HL-60 (cell line): ENCODE measurements at regions not wholly inside any gene's neighbourhood (a gene's known extent, or its start where the extent isn't known, plus 50 kb on each side); places are given as distances from the start of the nearest gene placed in this dataset.

ENCODE experiments used
- GABPA ChIP-seq: IDR thresholded peaks from 2 replicates; pipeline ENCODE4 v1.6.1; 2012; ENCODE audit warnings: low read depth
- SPI1 ChIP-seq: IDR thresholded peaks from 2 replicates; pipeline ENCODE4 v1.6.1; 2012; ENCODE audit warnings: low read depth, mild to moderate bottlenecking, borderline replicate concordance
- TF ChIP-seq, protein P1 (sequence below): IDR thresholded peaks from one replicate; pipeline ENCODE4 v1.5.1; 2011; ENCODE audit warnings: low read length, control low read depth, inconsistent platforms; ENCODE audit not compliant: insufficient read depth

- TF ChIP-seq, protein P1, sequence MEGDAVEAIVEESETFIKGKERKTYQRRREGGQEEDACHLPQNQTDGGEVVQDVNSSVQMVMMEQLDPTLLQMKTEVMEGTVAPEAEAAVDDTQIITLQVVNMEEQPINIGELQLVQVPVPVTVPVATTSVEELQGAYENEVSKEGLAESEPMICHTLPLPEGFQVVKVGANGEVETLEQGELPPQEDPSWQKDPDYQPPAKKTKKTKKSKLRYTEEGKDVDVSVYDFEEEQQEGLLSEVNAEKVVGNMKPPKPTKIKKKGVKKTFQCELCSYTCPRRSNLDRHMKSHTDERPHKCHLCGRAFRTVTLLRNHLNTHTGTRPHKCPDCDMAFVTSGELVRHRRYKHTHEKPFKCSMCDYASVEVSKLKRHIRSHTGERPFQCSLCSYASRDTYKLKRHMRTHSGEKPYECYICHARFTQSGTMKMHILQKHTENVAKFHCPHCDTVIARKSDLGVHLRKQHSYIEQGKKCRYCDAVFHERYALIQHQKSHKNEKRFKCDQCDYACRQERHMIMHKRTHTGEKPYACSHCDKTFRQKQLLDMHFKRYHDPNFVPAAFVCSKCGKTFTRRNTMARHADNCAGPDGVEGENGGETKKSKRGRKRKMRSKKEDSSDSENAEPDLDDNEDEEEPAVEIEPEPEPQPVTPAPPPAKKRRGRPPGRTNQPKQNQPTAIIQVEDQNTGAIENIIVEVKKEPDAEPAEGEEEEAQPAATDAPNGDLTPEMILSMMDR = no peak
- TF ChIP-seq SPI1 = no peak
- no peak for TF ChIP-seq GABPA
These were observed 66.7 kb upstream of the ZNF536 start for GRCh38 chr19:30305346-30306060.
